GM19238 (cell line): ENCODE measurements at regions not wholly inside any gene's neighbourhood (a gene's known extent, or its start where the extent isn't known, plus 50 kb on each side); places are given as distances from the start of the nearest gene placed in this dataset.
A peak's percentile ranks its signal among the peaks of the same experiment; 100 is the strongest.
"Not testable (repeated sequence)": the region's sequence is repeated elsewhere in the genome, so short reads cannot be mapped to it uniquely, and the experiment has no call there.

Source experiments
- DNase-seq: peaks from one replicate; pipeline ENCODE4 v3.0.0; 2011; ENCODE audit warnings: low spot score; ENCODE audit not compliant: insufficient read length

GRCh38 chr5:102049517-102049916 is 246.6 kb downstream of the SLCO4C1 start:
- no peak for DNase-seq

DNA sequence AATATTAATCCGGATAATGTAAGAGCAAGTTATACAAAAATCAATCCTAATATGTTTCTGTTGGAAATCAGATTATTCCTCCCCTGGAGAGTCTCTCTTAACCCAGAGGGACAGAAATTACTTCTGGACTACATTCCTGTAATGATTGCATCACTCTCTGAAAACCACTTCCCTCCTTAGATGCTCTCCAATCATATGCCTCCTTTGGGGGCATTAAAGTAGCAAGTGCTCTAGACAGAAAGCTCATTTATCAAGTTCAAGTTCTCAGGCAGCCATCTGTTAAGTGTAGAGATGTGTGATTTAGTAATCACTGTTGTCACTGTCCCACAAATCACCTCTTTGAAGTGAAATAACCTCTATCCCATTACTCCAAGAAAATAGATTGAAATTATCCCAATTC is 247.1 kb downstream of the SLCO4C1 start:
- no peak for DNase-seq

GRCh38 chr5:102047073-102047472 is 249.0 kb downstream of the SLCO4C1 start:
- not testable (repeated sequence) for DNase-seq

GRCh38 chr5:102040326-102040725 is 255.8 kb downstream of the SLCO4C1 start:
- no peak for DNase-seq

- DNase-seq, result no peak
Observed at GRCh38 chr5:102036927-102037326, 259.2 kb downstream of the SLCO4C1 start.

DNA sequence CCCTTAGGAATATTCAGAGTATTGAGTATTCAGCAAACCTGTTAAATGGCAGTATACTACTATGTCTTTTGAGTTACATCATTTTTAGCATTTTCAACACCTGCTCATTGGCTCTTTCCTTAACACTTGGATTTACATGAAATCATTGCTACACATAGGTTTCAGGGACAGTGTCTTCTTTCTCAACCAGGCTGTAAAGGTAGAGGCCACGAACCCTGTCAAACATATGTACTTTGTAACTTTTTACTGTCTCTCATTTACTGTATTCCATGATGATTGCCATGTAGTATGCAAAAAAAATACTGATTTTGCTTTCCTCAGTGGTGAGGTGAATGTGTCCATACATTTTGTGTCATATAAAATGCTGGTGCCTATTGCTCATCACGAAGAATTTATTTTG is 264.4 kb downstream of the SLCO4C1 start:
- no peak for DNase-seq

DNA sequence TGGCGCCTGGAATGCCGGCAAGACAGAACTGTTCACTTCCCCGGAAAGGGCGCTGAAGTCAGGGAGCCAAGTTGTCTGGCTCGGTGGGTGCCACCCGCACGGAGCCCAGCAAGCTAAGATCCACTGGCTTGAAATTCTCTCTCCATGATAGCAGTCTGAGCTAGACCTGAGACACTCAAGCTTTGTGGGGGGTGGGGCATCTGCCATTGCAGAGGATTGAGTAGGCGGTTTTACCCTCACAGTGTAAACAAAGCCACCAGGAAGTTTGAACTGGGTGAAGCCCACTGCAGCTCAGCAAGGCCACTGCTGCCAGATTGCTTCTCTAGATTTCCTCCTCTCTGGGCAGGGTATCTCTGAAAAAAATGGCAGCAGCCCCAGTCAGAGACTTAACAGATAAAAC is 277.4 kb downstream of the SLCO4C1 start:
- no peak for DNase-seq

- no peak for DNase-seq
Observed at GRCh38 chr5:102018279-102018678, 277.8 kb downstream of the SLCO4C1 start.

DNA sequence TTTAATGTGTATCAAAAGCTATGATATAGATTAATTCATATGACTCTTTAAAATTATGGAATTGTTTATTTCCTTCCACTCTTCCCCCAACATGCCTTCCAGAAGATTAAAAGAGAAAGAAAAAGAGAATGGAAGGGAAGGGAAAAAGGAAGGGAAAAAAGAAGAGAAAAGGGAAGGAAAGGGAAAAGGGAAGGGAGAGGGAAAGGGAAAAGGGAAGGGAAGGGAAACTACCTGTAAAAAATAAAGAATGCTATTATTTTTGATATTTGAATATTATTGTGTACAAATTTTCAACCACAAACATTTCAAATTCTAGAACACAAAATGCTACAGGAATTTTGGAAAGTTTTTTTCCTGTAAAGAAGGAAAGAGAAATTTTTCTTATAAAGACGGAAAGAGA is 281.7 kb downstream of the SLCO4C1 start:
- no peak for DNase-seq

DNA sequence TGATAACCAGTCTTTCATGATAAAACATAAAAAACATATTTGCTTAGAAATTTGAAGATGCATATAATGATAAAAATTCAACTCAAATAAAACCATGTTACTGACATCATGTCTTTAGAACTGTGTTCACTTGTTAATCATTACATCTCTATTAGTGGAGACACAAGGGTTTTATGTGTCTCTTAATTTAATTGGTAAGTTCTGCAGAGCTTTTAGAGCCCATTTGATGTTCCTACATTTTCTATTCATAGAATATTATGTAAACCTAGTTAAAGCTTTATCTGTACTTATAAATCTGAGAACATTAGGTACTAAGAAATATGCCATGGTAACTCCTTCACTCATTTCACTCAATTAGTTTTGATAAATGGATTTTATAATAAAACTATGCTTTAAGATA is 285.4 kb downstream of the SLCO4C1 start:
- no peak for DNase-seq

DNA sequence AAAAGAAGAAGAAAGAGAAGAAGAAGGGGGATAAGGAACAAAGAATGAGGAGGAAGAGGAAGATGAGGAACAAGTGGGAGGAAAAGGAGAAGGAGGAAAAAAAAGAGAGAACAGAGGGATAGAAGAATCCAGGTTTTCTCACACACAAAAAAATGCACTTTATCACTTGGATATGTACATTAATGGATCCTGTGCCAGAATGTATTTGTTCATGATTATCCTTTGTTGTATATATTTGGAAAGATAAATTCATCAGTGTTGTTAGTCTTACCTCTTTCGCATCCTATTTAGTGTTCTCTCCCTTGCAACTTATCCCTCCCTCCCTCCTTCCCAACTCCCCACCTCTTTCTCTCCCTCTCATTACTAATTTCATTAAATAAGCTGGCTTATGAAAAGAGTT is 298.8 kb downstream of the SLCO4C1 start:
- DNase-seq, result no peak

- DNase-seq, result no peak
Observed at GRCh38 chr5:101995585-101995984, 300.5 kb downstream of the SLCO4C1 start.

GRCh38 chr5:101991486-101991885 is 304.6 kb downstream of the SLCO4C1 start:
- DNase-seq, result no peak

DNA sequence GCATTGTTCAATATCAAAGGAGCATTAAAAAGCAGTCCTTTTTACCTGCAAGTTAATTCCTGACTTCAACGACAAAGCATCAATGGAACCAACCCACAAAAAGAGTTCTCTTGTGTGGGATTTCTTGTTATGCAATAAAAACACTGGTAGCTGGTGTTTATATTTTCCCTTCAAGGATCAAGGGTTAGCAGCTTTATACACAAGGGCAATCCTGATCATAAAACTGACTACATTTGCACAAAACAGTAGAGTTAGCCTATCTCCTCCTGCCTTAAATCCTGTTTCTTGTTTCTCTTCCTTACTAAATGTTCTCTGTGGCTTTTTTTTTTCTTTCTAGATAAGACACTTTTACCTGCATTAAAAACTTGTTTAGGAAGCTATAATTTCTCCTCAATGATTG is 306.4 kb downstream of the SLCO4C1 start:
- no peak for DNase-seq

GRCh38 chr5:101977729-101978345 is 318.2 kb downstream of the SLCO4C1 start:
- peak; percentile 17 for DNase-seq

DNA sequence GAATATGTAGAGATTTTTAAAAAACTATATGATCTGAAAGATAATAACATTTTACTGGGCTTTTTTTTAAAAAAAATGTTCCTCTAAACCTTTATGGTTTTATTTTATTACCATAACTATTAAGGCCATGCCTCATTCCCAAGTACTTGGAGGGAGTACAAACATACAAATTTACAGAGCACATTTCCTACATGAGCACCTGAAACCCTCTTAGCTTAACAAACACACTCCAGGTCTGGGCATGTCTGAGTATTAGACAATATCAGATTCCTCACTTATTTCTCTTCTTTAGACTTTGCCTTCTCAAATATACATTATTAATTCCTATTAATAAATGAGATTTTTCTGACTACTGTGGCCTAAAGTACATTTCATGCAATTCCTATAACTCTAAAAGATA is 319.2 kb downstream of the SLCO4C1 start:
- no peak for DNase-seq

DNA sequence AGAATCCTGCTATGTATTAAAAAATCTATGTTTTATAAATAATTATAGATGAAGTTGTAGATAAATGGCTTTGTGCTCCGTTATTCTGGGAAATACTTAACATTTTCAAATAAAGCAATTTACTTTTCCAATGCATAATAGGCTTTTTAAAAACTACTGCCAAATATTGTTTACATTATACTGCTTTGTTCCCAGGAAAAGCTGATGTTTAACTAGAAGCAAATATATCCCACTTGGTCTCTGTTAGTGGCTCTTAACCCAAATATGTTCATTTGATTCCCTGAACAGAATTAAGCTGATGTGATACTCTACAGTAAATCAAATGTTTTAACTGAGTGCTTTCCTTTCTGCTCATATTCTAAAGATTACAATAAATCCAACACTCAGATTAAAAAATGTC is 326.3 kb downstream of the SLCO4C1 start:
- DNase-seq, result no peak

GRCh38 chr5:101966476-101966875 is 329.6 kb downstream of the SLCO4C1 start:
- DNase-seq, result no peak

- DNase-seq, result no peak
Observed at GRCh38 chr5:101955891-101956290, 340.2 kb downstream of the SLCO4C1 start.

- DNase-seq, result no peak
Observed at GRCh38 chr5:101950019-101950418, 346.1 kb downstream of the SLCO4C1 start.

DNA sequence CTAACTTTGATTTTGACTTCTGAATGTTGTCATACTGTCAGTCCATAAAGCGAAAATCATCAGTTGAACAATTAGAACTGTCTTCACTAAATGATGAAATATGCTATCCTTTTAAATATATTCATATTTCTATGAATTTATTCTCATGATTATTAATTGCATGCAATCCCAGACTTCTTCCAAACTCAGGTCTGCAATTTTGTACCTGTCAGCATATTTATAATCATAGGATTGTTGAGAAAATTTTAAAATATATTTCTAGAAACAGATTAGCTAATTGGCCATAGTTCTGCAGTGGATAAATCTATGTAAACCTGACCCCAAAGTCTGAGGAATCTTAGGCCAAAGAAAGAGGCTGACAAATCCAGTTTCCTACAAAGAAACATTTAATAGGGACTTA is 347.5 kb downstream of the SLCO4C1 start:
- DNase-seq, result no peak

DNA sequence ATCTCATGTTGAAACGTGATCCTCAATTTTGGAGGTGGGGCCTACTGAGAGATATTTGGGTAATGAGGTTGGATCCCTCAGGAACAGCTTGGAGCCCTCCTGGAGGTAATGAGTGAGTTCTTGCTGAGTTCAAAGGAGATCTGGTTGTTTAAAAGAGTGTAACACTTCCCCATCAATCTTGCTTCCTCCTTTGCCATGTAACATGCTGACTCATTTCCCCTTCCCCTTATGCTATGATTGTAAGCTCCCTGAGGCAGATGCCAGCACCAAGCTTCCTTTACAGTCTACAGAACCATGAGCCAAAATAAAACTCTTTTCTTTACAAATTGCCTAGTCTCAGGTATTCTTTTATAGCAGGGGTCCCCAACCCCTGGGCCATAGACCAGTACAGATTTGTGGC is 352.3 kb downstream of the SLCO4C1 start:
- DNase-seq, result no peak

DNA sequence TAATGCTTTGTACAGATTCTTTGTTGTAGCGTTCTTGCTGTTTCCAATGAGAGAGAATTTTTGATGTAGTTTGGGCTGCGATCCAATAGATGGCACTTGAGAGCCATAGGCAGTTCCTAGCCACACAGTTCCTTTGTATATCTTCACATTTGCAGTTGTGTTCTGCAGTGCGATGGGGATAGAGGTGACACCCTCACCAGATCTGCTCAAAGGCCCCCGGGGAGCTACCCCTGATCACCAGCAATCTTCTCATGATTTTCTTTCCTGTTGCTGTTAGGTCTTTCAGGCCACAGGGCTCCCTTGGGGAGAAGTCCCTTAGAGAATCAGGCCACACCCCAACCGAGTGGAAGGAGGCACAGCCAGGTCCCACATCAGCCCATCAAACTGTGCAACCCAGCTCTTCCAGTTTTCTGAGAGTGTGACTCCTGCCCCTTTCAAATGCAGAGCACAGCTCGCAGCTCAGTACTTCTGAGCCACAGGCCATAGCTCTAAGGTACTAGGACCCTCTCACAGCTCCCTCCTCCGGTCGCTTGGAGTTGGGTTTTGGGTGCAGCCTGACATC is 353.7 kb downstream of the SLCO4C1 start:
- no peak for DNase-seq

GRCh38 chr5:101937041-101937440 is 359.0 kb downstream of the SLCO4C1 start:
- DNase-seq, result no peak
